Neuronal stem cell (in vitro differentiated cells): ENCODE measurements at regions not wholly inside any gene's neighbourhood (a gene's known extent, or its start where the extent isn't known, plus 50 kb on each side); places are given as distances from the start of the nearest gene placed in this dataset.

ENCODE experiments used
- DNase-seq: peaks from one replicate; pipeline ENCODE4 v3.0.0-alpha.2; 2013; ENCODE audit warnings: low spot score
- H2AFZ ChIP-seq: one replicate; pipeline ENCODE4 v1.6.1; 2013; ENCODE audit warnings: mild to moderate bottlenecking, low read length, inconsistent platforms
- H2AK5ac ChIP-seq: 2 replicates; pipeline ENCODE4 v1.6.1; 2013; ENCODE audit warnings: low read depth, mild to moderate bottlenecking, inconsistent platforms, low read length, moderate library complexity, mixed read lengths
- H2BK120ac ChIP-seq: 2 replicates; pipeline ENCODE4 v1.6.1; 2013; ENCODE audit warnings: low read depth, mild to moderate bottlenecking, inconsistent platforms, low read length, moderate library complexity, mixed read lengths
- H2BK12ac ChIP-seq: one replicate; pipeline ENCODE4 v1.6.1; 2013; ENCODE audit warnings: low read length, inconsistent platforms
- H2BK15ac ChIP-seq: 2 replicates; pipeline ENCODE4 v1.6.1; 2013; ENCODE audit warnings: mild to moderate bottlenecking, low read length, inconsistent platforms, mixed read lengths
- H2BK5ac ChIP-seq: one replicate; pipeline ENCODE4 v1.6.1; 2013; ENCODE audit warnings: inconsistent platforms, mild to moderate bottlenecking, low read length, moderate library complexity
- H3K14ac ChIP-seq: one replicate; pipeline ENCODE4 v1.6.1; 2013; ENCODE audit warnings: low read length, inconsistent platforms
- H3K18ac ChIP-seq: 2 replicates; pipeline ENCODE4 v1.6.1; 2013; ENCODE audit warnings: low read length, inconsistent platforms
- H3K23ac ChIP-seq: 2 replicates; pipeline ENCODE4 v1.6.1; 2013; ENCODE audit warnings: low read depth, mild to moderate bottlenecking, mixed read lengths, low read length, inconsistent platforms; ENCODE audit not compliant: poor library complexity
- H3K27ac ChIP-seq: replicated peaks from 3 replicates; pipeline ENCODE4 v1.5.1; 2013; ENCODE audit warnings: low read length, inconsistent platforms
- H3K27me3 ChIP-seq, 3 experiments: 2 replicates each; pipeline ENCODE4 v1.6.1; 2013; ENCODE audit warnings: low read length in 3 of 3, mild to moderate bottlenecking in 2 of 3, inconsistent platforms in 1 of 3, low read depth in 1 of 3, mixed read lengths in 1 of 3, moderate library complexity in 1 of 3; ENCODE audit not compliant: control insufficient read depth in 3 of 3, insufficient read depth in 3 of 3
- H3K36me3 ChIP-seq, 2 donors: replicated peaks in 1 of 2; 2 replicates each; pipeline ENCODE4 v1.6.1; 2013; ENCODE audit warnings: low read length in 2 of 2; ENCODE audit not compliant: control insufficient read depth in 2 of 2, insufficient read depth in 2 of 2
- H3K4ac ChIP-seq: 2 replicates; pipeline ENCODE4 v1.6.1; 2013; ENCODE audit warnings: inconsistent platforms, mild to moderate bottlenecking, low read length, moderate library complexity
- H3K4me1 ChIP-seq, 2 donors: 1 replicate in 1 of 2; 2 replicates in 1 of 2; pipeline ENCODE4 v1.6.1; 2013; ENCODE audit warnings: low read length in 2 of 2, low read depth in 1 of 2; ENCODE audit not compliant: control insufficient read depth in 2 of 2, insufficient read depth in 1 of 2
- H3K4me2 ChIP-seq: one replicate; pipeline ENCODE4 v1.6.1; 2013; ENCODE audit warnings: mild to moderate bottlenecking, low read length, inconsistent platforms; ENCODE audit not compliant: insufficient read depth, poor library complexity, severe bottlenecking
- H3K4me3 ChIP-seq, 2 donors: 2 replicates each; pipeline ENCODE4 v1.5.1; 2013; ENCODE audit warnings: low read length in 2 of 2, mild to moderate bottlenecking in 2 of 2, inconsistent platforms in 1 of 2, moderate library complexity in 1 of 2
- H3K79me1 ChIP-seq: one replicate; pipeline ENCODE4 v1.6.1; 2013; ENCODE audit warnings: low read depth, mild to moderate bottlenecking, inconsistent platforms, low read length, moderate library complexity
- H3K9ac ChIP-seq: one replicate; pipeline ENCODE4 v1.6.1; 2013; ENCODE audit warnings: mild to moderate bottlenecking, low read depth, low read length, inconsistent platforms; ENCODE audit not compliant: poor library complexity
- H3K9me3 ChIP-seq, 2 donors: replicated peaks in 1 of 2; 2 replicates each; pipeline versions ENCODE3 to v1.6.1; 2013; ENCODE audit warnings: low read length in 2 of 2, mild to moderate bottlenecking in 2 of 2, inconsistent platforms in 1 of 2, low read depth in 1 of 2, mixed read lengths in 1 of 2, moderate library complexity in 1 of 2; ENCODE audit not compliant: control insufficient read depth in 2 of 2, insufficient read depth in 1 of 2
- H4K8ac ChIP-seq: one replicate; pipeline ENCODE4 v1.6.1; 2013; ENCODE audit warnings: low read depth, mild to moderate bottlenecking, inconsistent platforms, low read length, moderate library complexity
- H4K91ac ChIP-seq: one replicate; pipeline ENCODE4 v1.6.1; 2013; ENCODE audit warnings: low read length, low read depth, mild to moderate bottlenecking, inconsistent platforms; ENCODE audit not compliant: poor library complexity
- WGBS, 2 donors: extraction: QIAGEN DNeasy Blood & Tissue Kit; methylation state at CpG; one replicate each; pipeline ENCODE4 v1.1.7; 2013; ENCODE audit warnings: missing lambda C conversion rate in 2 of 2, mixed read lengths in 1 of 2; ENCODE audit not compliant: insufficient read length in 2 of 2, insufficient replicate concordance in 1 of 2; ENCODE audit errors: extremely low coverage in 2 of 2; 5-methylcytosine and 5-hydroxymethylcytosine counted together

DNA sequence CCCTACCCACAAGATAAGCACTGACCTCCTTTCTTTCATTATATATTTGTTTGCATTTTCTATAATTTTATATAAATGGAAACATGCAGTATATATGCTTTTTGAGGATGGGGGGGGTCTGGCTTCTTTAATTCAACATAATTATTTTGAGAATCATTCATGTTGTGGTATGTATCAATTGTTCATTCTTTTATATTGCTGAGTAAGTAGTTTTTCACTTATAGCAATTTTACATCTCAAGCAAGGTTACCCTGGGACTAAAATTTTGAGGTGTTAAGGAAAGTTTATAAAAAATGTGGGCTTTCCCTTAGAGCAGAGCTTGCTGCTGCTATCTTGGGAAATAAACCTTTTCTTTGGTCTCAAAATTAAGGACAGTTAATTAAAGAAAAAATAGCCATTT, 89.9 kb upstream of the EGLN3 start:
- Histone ChIP-seq H3K4me3 (no peak overlapping the region), H3K27ac (no peak overlapping the region), H2BK120ac (no peak overlapping the region), H3K14ac (no peak overlapping the region), H3K79me1 (no peaks in the 10 kb centered on the region), H2BK5ac (no peak overlapping the region), H3K9me3 (no peaks in the 10 kb centered on the region), H4K91ac (no peak overlapping the region), H4K8ac (no peak overlapping the region), H2BK15ac (no peak overlapping the region), H2AFZ (no peak overlapping the region), H3K18ac (no peak overlapping the region), H3K27me3 (peaks cover 0 to 6% (median 0%) of the 10 kb centered on the region in 3 experiments), H3K4me1 (no peaks in the 10 kb centered on the region), H2BK12ac (no peak overlapping the region), H3K23ac (no peak overlapping the region), H3K36me3 (no peaks in the 10 kb centered on the region), H3K4ac (no peak overlapping the region), H3K4me2 (no peak overlapping the region), H2AK5ac (no peak overlapping the region), H3K9ac (no peak overlapping the region)
- DNase-seq = no peak

DNA sequence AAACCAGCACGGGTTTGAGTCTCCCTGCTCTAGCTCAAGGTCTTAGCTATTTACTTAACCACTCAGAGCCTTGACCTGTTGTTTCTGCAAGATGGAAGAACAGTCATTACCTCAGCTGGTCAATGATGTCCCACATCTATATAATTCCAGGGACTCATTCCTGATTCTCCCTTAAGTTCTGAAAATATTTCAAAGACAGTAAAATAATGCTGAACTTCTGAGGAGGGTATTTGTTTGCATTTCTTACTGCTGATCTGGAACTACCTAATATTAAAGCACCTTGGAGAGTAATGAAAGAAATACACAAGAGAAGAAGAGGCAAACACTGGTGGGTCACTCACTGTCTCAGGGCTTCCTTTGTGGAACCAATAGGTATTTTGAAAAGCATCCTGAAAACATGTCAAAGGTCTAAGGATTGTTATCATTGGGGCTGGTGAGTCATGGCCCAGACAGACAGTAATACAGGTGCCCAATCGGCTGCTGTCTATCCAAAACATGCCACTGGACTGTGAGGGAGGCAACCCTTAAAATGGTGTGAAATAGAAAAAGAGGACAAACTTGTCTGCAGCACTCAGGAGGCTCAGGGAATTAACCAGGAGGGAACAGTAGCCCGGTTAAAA, 88.7 kb upstream of the EGLN3 start:
- no peaks in the 10 kb centered on the region for H3K9me3 ChIP-seq
- no peak overlapping the region for H3K18ac ChIP-seq
- H2AK5ac ChIP-seq = no peak overlapping the region
- no peak overlapping the region for H3K9ac ChIP-seq
- H2BK120ac ChIP-seq = no peak overlapping the region
- H3K27me3 ChIP-seq = peaks cover 0 to 6% (median 0%) of the 10 kb centered on the region in 3 experiments
- no peak overlapping the region for H3K27ac ChIP-seq
- no peak overlapping the region for H2AFZ ChIP-seq
- H4K91ac ChIP-seq = no peak overlapping the region
- H4K8ac ChIP-seq = no peak overlapping the region
- H3K4ac ChIP-seq = no peak overlapping the region
- H2BK5ac ChIP-seq = no peak overlapping the region
- H3K23ac ChIP-seq = no peak overlapping the region
- no peaks in the 10 kb centered on the region for H3K36me3 ChIP-seq
- H3K4me1 ChIP-seq = no peaks in the 10 kb centered on the region
- H3K14ac ChIP-seq = no peak overlapping the region
- DNase-seq = no peak
- no peak overlapping the region for H2BK12ac ChIP-seq
- H3K4me3 ChIP-seq = no peak overlapping the region
- H3K4me2 ChIP-seq = no peak overlapping the region
- H3K79me1 ChIP-seq = no peaks in the 10 kb centered on the region
- no CpG with 5 or more reads among the region's 3 CpGs for WGBS, 2 donors
- no peak overlapping the region for H2BK15ac ChIP-seq

DNA sequence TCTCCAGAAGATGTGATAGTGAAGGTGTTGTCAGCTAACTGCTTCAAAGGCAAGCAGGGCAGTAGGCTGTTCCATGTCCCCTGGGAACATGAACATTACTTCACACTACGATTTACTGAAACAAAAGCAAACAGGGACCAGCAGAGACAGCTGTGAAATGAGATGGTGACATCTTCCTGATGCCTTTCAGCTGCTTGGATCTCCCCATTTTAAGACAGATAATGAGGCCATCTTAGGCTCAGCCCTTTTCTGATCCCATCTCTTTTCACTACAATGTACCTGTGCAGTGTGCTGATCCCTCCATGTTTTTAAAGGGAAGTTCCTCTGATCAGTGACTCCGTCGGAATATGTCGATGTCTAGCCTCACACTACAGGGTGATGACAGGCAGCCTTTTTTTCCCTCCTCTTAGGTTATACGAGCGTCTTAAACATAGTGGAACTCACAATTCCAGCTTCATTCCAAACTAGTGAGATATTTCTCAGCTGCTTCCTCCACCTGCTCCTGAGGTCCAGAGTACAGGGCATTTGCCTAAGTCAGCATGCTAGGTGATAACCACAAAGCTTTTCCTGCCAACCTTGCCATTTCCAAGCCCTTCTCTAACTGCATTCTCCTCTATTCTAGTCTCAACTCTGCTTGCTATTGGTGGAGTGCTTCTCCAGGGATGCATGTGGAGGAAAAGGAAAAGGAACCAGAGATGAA, 87.6 kb upstream of the EGLN3 start:
- no peak overlapping the region for H3K18ac ChIP-seq
- H3K79me1 ChIP-seq = no peaks in the 10 kb centered on the region
- peaks cover 0 to 6% (median 0%) of the 10 kb centered on the region in 3 experiments for H3K27me3 ChIP-seq
- H3K4me3 ChIP-seq = no peak overlapping the region
- no peak overlapping the region for H3K23ac ChIP-seq
- H4K91ac ChIP-seq = no peak overlapping the region
- H2BK120ac ChIP-seq = no peak overlapping the region
- no peak overlapping the region for H3K4me2 ChIP-seq
- no peak overlapping the region for H3K9ac ChIP-seq
- H2BK12ac ChIP-seq = no peak overlapping the region
- H2AK5ac ChIP-seq = no peak overlapping the region
- no peak overlapping the region for H4K8ac ChIP-seq
- H3K36me3 ChIP-seq = no peaks in the 10 kb centered on the region
- no peak overlapping the region for H2AFZ ChIP-seq
- no peak overlapping the region for H3K14ac ChIP-seq
- no peaks in the 10 kb centered on the region for H3K4me1 ChIP-seq
- H2BK5ac ChIP-seq = no peak overlapping the region
- WGBS, 2 donors = no CpG with 5 or more reads among the region's 6 CpGs
- H3K4ac ChIP-seq = no peak overlapping the region
- no peak for DNase-seq
- no peaks in the 10 kb centered on the region for H3K9me3 ChIP-seq
- H3K27ac ChIP-seq = no peak overlapping the region
- H2BK15ac ChIP-seq = no peak overlapping the region

DNA sequence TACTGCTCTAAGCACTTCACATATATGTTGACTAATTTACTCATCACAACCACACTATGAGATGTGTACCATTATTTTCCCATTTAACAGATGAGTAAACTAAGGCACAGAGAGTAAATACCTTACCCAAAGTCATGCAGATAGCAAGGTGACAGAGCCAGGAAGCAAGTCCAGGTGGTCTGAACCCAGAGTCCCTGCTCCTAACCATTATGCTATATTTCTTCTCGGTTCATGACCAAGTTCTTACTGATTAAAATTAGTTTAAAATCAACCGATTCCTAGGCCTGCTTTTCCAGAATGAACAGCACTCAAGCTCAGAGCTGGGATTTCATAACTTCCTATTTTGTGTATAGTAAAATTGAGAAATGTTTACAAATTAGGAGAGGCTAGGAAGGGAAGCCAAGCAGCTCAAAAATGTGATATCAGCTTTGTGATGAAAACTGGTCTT, 85.5 kb upstream of the EGLN3 start:
- H3K36me3 ChIP-seq = no peaks in the 10 kb centered on the region
- no peak overlapping the region for H2BK15ac ChIP-seq
- H3K4me2 ChIP-seq = no peak overlapping the region
- no peak overlapping the region for H2BK12ac ChIP-seq
- no peak overlapping the region for H4K91ac ChIP-seq
- no peak for DNase-seq
- no peak overlapping the region for H2AK5ac ChIP-seq
- no peak overlapping the region for H3K14ac ChIP-seq
- no peak overlapping the region for H3K4me3 ChIP-seq
- no peak overlapping the region for H3K23ac ChIP-seq
- H3K27me3 ChIP-seq = peaks cover 0 to 6% (median 0%) of the 10 kb centered on the region in 3 experiments
- no peak overlapping the region for H2AFZ ChIP-seq
- no peaks in the 10 kb centered on the region for H3K9me3 ChIP-seq
- H2BK120ac ChIP-seq = no peak overlapping the region
- no CpG with 5 or more reads among the region's 2 CpGs for WGBS, 2 donors
- no peak overlapping the region for H3K27ac ChIP-seq
- H3K4ac ChIP-seq = no peak overlapping the region
- no peaks in the 10 kb centered on the region for H3K79me1 ChIP-seq
- no peak overlapping the region for H4K8ac ChIP-seq
- no peak overlapping the region for H3K18ac ChIP-seq
- H3K4me1 ChIP-seq = no peaks in the 10 kb centered on the region
- H2BK5ac ChIP-seq = no peak overlapping the region
- no peak overlapping the region for H3K9ac ChIP-seq
